HepG2 (cell line): ENCODE measurements at regions not wholly inside any gene's neighbourhood (a gene's known extent, or its start where the extent isn't known, plus 50 kb on each side); places are given as distances from the start of the nearest gene placed in this dataset.

Experiments used
- ARNTL ChIP-seq: sonication (generic); formaldehyde crosslinking; IDR thresholded peaks from 2 replicates; pipeline ENCODE4 v1.4.0; 2020; ENCODE audit warnings: mild to moderate bottlenecking, missing genetic modification reagents
- CEBPG ChIP-seq: IDR thresholded peaks from 2 replicates; pipeline ENCODE4 v1.6.1; 2016
- CENPBD1 ChIP-seq: sonication (generic); formaldehyde crosslinking; IDR thresholded peaks from 2 replicates; pipeline ENCODE4 v1.8.0; 2022; ENCODE audit warnings: missing genetic modification reagents, low read depth, mild to moderate bottlenecking, borderline replicate concordance
- FOXK1 ChIP-seq: sonication (generic); formaldehyde crosslinking; IDR thresholded peaks from 2 replicates; pipeline ENCODE4 v1.4.0; 2020; ENCODE audit warnings: low read depth, missing genetic modification reagents, borderline replicate concordance
- HNRNPK ChIP-seq: fragments of 200-400 bp; formaldehyde crosslinking; IDR thresholded peaks from 2 replicates; pipeline ENCODE4 v1.6.1; 2018; ENCODE audit warnings: low read length, low read depth, moderate library complexity, mild to moderate bottlenecking; ENCODE audit not compliant: poor library complexity, severe bottlenecking
- HOXA5 ChIP-seq: sonication (generic); formaldehyde crosslinking; IDR thresholded peaks from 2 replicates; pipeline ENCODE4 v1.4.0; 2020; ENCODE audit warnings: missing genetic modification reagents
- ZBTB14 ChIP-seq: sonication (generic); formaldehyde crosslinking; IDR thresholded peaks from 2 replicates; pipeline ENCODE4 v1.4.0; 2020; ENCODE audit warnings: missing genetic modification reagents
- ZNF251 ChIP-seq: sonication (generic); formaldehyde crosslinking; IDR thresholded peaks from 2 replicates; pipeline ENCODE4 v1.9.0; 2021; ENCODE audit warnings: mild to moderate bottlenecking, missing genetic modification reagents
- ZNF331 ChIP-seq: sonication (generic); formaldehyde crosslinking; IDR thresholded peaks from 2 replicates; pipeline ENCODE4 v1.4.0; 2020; ENCODE audit warnings: missing genetic modification reagents
- ZNF512B ChIP-seq: sonication (generic); formaldehyde crosslinking; IDR thresholded peaks from 2 replicates; pipeline ENCODE4 v1.5.1; 2020; ENCODE audit warnings: missing genetic modification reagents, mild to moderate bottlenecking, borderline replicate concordance

GRCh38 chr2:10992023-10992791 lies 80.5 kb downstream of the KCNF1 start (continued):
- TF ChIP-seq ZBTB14 (no peak), ZNF251 (CRISPR knock-in tag) (no peak), ZNF331 (CRISPR knock-in tag) (no peak), HNRNPK (no peak), HOXA5 (CRISPR knock-in tag) (no peak), FOXK1 (no peak), CEBPG (CRISPR knock-in tag) (no peak), ARNTL (no peak), ZNF512B (no peak), CENPBD1 (CRISPR knock-in tag) (no peak)
